ENCODE measurements at regions not wholly inside any gene's neighbourhood (a gene's known extent, or its start where the extent isn't known, plus 50 kb on each side); places are given as distances from the start of the nearest gene placed in this dataset.

DNA sequence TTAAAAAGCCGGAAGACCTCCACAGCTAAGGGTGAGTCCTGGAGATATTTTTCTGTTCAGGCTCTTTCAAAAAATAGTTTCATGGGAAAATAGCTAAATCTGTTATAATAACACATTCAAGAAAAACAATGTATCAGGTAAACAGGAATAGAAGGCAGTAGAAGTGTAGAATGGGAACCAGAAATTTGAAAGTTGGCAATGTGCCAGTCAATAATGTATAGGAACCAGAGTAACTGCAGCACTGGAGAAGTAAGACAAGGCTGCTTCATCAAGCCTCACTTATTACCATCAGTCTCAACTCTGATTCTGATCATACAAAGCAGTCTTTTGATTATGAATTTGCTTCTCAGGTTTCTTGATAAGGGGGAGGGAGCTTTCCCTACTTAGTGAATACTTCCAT is 81.4 kb upstream of the VRK2 start:
- FAIRE-seq (no peak), DNase-seq (ENCODE audit: insufficient read length, low spot score) (no peak)
- no peak for TF ChIP-seq POLR2A (IDR thresholded peaks at IDR 0.05; ENCODE audit: low read depth, low read length)

DNA sequence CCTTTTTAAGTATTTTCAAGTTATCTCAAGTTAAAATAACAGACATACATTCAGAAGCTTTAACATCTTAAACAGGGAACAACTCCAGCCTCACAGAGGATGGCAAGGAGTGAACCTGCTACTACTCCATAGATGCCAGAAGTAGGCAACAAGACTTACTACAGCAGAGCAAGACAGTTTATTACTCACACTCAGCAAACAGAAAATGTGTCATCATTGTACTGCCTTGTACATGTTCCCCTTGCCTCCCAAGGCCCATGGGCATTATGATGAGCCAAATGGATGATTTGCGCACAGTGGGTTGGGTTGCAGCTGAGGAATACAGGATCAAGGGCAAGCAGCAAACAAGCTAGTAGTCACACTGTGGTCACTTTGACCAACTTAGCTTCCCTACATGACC is 80.6 kb upstream of the VRK2 start:
- DNase-seq (ENCODE audit: insufficient read length, low spot score) (no peak), FAIRE-seq (peak; percentile 45)
- TF ChIP-seq POLR2A (IDR thresholded peaks at IDR 0.05; ENCODE audit: low read depth, low read length), result no peak

DNA sequence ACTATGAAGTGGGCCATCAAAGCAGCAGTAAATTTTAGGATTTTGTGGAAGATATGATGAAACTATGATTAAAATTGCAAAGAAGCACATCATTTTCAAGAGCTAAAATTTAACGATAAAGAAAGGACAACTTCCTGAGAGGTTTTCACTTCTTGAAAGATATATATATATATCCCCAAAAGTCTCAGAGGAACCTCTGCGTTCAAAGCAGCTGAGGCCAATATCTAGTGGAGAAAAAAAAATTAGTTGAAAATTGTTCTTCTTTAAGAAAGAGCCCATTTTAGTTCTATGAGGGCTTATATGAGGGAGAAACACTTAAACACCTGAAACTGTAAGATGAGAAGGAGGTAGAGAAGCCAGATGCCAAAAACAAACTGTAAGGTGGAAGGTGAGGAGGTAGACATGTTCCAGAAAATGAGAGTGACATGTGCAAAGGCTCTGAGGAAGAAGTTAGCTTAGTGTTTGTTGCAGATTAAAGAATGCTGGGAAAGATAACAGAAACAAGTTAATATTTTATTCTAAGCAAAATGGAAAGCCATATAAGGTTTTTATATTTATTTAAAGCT is 72.9 kb upstream of the VRK2 start:
- TF ChIP-seq POLR2A (IDR thresholded peaks at IDR 0.05; ENCODE audit: low read depth, low read length), result no peak
- FAIRE-seq, result no peak
- no peak for DNase-seq (ENCODE audit: insufficient read length, low spot score)

DNA sequence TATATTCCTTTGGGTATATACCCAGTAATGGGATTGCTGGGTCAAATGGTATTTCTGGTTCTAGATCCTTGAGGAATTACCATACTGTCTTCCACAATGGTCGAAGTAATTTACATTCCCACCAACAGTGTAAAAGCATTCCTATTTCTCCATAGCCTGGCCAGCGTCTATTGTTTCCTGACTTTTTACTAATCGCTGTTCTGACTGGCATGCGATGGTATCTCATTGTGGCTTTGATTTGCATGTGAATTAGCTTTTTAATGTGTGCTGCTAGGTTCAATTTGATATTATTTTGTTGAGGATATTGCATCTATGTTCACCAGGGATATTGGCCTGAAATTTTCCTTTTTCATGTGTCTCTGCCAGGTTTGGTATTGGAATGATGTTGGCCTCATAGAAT is 67.4 kb upstream of the VRK2 start:
- no peak for FAIRE-seq
- no peak for DNase-seq (ENCODE audit: insufficient read length, low spot score)
- no peak for TF ChIP-seq POLR2A (IDR thresholded peaks at IDR 0.05; ENCODE audit: low read depth, low read length)

DNA sequence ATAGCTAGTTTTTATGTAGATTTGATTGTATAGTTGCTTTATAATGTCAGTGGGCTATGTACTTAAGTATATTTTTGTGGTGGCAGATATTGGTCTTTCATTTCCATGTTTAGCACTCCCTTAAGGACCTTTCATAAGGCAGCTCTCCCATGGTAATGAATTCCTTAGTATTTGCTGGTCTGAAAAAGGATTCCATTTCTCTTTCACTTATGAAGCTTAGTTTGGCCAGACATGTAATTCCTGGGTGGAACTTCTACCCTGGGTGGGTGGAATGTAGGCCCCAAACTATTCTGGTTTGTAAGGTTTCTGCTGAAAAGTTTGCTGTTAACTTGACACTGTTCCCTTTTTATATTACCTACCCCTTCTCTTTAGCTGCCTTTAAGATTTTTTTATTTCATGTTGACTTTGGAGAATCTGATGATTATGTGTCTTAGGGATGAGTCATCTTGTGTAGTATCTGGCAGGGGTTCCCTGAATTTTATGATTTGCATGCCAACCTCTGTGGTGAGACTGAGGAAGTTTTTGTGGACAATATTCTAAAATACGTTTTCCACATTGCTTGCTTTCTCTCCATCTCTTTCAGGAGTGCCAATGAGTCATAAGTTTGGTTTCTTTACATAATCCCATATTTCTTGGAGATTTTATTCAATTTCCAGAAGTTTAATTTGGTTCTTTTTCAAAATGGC is 65.4 kb upstream of the VRK2 start:
- DNase-seq (ENCODE audit: insufficient read length, low spot score), result no peak
- no peak for TF ChIP-seq POLR2A (IDR thresholded peaks at IDR 0.05; ENCODE audit: low read depth, low read length)
- peak; percentile 75 for FAIRE-seq

DNA sequence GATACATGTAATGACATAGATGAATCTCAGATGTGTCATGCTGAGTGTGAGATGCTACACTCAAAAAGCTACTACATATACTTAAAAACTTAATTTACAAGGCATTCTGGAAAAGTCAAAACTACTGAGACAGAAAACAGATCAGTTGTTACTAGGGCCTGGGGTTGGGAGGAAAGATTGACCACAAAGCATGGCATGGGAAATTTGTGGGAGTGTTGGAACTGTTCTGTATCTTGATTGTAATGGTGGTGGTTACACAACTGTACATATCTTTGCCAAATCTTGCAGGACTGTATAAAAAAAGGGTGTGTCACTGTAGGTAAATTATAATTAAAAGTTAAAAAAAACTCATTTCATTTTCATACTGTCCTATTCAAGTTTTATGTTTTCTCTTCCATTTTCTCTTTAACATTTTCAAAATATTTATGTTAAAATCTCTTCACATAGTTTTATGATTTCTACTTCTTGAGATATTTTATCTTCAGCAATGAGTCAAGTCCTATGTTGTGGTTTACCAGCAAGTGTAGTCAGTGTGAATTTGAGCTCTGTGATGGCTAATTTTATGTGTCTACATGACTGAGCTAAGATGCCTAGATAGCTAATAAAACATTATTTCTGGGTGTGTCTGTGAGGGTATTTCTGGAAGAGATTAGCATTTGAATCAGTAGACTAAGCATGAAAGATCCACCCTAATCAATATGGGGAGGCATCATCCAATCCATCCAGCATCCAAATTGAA is 58.6 kb upstream of the VRK2 start:
- DNase-seq (ENCODE audit: insufficient read length, low spot score), result no peak
- no peak for TF ChIP-seq POLR2A (IDR thresholded peaks at IDR 0.05; ENCODE audit: low read depth, low read length)
- FAIRE-seq, result no peak

DNA sequence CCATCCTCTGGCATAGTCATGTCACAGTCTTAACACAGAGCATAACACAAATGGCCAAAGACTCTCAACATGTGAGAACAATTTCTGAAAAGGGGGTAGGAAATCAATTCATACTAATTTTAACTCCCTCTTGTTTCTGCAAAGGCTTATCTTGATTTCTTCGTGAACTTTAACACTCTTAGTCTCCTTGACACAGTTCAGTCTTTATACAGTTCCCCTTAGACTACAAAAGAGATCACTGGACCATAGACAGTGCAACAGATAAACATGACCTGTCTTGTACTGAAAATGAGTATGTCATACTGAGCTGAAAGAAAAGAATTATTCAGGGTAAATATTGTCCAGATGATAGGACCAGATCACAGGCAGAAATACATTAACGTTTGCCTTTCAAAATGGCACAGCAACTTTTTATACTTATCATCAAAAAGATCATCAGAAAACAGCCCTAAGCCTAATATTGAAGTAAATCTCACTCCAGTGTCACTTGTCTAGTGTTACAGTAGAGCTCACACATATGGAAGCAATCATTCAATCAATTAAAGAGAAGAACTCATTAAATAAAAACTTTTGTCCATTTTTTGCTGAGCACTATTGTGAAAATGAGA is 56.4 kb upstream of the VRK2 start:
- no peak for TF ChIP-seq POLR2A (IDR thresholded peaks at IDR 0.05; ENCODE audit: low read depth, low read length)
- FAIRE-seq, result no peak
- DNase-seq (ENCODE audit: insufficient read length, low spot score), result no peak

Data from H54 (cell line).